ENCODE measurements at regions not wholly inside any gene's neighbourhood (a gene's known extent, or its start where the extent isn't known, plus 50 kb on each side); places are given as distances from the start of the nearest gene placed in this dataset.

DNA sequence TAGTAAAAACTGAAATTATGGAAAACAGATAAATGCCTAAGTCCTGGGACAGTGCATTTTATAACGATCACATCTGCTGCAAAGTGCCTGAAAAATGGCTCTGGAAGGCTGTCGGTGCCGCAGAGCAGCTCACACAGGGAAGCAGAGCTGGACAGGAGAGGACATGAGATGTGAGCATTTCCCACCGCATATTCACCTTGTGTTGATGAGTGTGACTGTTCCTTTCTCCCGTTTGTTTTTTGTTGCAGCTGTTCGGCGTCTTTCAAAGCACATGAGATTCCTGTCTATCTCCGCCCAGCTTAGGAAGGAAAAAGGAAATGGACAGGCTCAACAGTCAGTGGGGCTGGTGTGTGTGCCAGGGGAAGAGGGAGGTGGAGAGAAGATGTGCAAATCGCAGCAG is 164.9 kb upstream of the SEMA6A start:
- TF ChIP-seq CTCF (IDR thresholded peaks at IDR 0.05; ENCODE audit: borderline replicate concordance, control extremely low read depth, extremely low read depth, insufficient read depth, missing control alignments): no peak
- DNase-seq (ENCODE audit: low spot score): no peak
- in situ Hi-C loops (cut with MboI; ENCODE audit: low sequenced_read_pairs, unreplicated experiment): no loop called here

- no peak for TF ChIP-seq CTCF (IDR thresholded peaks at IDR 0.05; ENCODE audit: borderline replicate concordance, control extremely low read depth, extremely low read depth, insufficient read depth, missing control alignments)
- no peak for DNase-seq (ENCODE audit: low spot score)
- in situ Hi-C loops (cut with MboI; ENCODE audit: low sequenced_read_pairs, unreplicated experiment): no loop called here
Measured at GRCh38 chr5:116738615-116739261, 164.1 kb upstream of the SEMA6A start.

GRCh38 chr5:116738239-116738614 is 163.6 kb upstream of the SEMA6A start:
- in situ Hi-C loops (cut with MboI; ENCODE audit: low sequenced_read_pairs, unreplicated experiment): no loop called here
- no peak for DNase-seq (ENCODE audit: low spot score)
- no peak for TF ChIP-seq CTCF (IDR thresholded peaks at IDR 0.05; ENCODE audit: borderline replicate concordance, control extremely low read depth, extremely low read depth, insufficient read depth, missing control alignments)

DNA sequence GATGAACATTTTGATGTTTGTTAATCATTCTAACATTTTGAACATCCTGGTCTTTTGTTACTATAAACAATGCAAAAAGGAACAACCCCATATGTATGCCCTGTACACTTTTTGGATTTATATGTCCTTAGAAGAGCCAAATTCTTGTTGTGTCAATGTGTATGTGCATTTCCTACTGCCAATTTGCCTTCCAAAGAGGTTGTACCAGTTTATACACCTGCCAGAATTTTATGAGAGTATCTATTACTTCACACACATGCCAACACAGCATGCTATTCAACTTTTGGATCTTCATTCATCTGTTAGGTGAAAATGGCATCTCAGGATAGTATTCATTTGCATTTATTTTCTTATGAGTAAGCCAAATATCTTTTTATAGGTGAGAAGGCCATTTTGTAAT is 162.0 kb upstream of the SEMA6A start:
- in situ Hi-C loops (cut with MboI; ENCODE audit: low sequenced_read_pairs, unreplicated experiment): no loop called here
- DNase-seq (ENCODE audit: low spot score): no peak
- no peak for TF ChIP-seq CTCF (IDR thresholded peaks at IDR 0.05; ENCODE audit: borderline replicate concordance, control extremely low read depth, extremely low read depth, insufficient read depth, missing control alignments)

DNA sequence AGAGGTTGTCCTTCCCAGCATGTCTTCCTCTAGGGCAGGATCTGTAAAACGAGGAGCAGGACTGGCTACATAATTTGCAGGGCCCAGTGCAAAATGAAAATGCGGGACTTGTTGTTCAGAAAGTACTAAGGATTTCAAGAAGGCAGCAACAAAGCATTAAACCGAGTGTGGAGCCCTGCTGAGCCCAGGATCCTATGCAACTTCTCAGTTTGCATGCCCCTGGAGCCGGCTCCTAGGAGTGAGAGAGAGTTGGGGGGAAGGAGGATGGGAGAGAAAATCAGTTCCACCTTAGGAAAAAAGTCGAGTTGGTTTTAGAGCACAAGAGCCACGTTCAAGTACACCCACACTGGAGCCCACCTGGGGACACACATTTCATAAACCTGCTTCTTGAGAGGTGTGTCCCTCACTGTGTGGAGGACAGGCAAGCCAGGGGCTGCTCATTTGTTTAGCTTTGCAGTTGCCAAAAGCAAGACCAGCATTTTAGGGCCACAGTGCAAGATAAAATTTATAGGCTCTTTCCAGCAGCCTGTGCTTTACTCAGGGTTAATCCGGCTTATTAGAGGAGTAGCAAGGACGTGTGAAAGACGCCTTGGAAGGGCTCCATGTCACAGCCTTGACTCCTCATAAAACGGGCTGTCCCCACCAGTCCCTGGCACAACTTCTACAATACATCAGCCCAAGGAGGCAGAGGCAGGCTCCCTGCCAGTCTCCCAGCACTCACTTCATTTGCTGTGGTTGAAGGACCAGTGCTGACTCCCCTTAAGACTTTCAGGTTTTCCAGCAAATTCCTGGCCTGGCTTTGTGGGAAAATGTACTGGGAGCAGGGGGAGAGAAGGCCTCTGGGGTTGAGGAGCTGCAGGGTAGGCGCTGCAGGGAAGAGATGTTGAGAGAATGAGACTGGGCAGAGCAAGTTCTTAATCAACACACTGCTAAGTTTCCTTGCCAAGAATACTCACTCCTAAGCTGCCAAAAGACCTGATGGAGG is 159.7 kb upstream of the SEMA6A start:
- no peak for DNase-seq (ENCODE audit: low spot score)
- in situ Hi-C loops (cut with MboI; ENCODE audit: low sequenced_read_pairs, unreplicated experiment): no loop called here
- TF ChIP-seq CTCF (IDR thresholded peaks at IDR 0.05; ENCODE audit: borderline replicate concordance, control extremely low read depth, extremely low read depth, insufficient read depth, missing control alignments): no peak

DNA sequence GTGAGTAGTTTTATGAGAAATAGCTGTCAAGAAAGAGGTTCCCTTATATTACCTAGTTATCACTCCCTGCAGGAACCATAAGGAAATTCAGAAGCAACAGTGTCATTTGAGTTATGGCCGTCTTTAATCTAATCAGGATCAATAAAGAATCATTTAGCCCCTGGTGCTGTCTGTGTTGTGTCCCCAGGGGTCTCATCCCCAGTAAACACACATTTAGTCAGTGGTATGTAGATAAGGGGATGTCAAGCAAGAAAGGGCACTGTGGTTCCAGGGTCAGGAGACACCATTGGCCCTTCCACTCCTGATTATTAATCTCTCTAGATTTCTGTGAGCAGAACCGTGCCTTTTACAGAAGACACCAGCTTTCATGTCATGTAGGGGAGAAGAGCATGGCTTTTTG is 158.0 kb upstream of the SEMA6A start:
- in situ Hi-C loops (cut with MboI; ENCODE audit: low sequenced_read_pairs, unreplicated experiment): no loop called here
- no peak for DNase-seq (ENCODE audit: low spot score)
- TF ChIP-seq CTCF (IDR thresholded peaks at IDR 0.05; ENCODE audit: borderline replicate concordance, control extremely low read depth, extremely low read depth, insufficient read depth, missing control alignments): no peak
